A549 (cell line): ENCODE measurements at regions not wholly inside any gene's neighbourhood (a gene's known extent, or its start where the extent isn't known, plus 50 kb on each side); places are given as distances from the start of the nearest gene placed in this dataset.
A peak's percentile ranks its signal among the peaks of the same experiment; 100 is the strongest.

ENCODE experiments used
- ATAC-seq, 2 experiments: fragments of 200-7000 bp in 1 of 2; fragments of >200 bp in 1 of 2; cut with Nextera tagmentation in 1 of 2; cut with Tn5 transposase in 1 of 2; 3 replicates each; pipeline versions ENCODE4 v1.8.0 to v1.9.1; 2018 to 2020; ENCODE audit warnings: mild to moderate bottlenecking in 1 of 2, moderate library complexity in 1 of 2
- CTCF ChIA-PET: fragments of 300-600 bp; sonication (Branson Sonifier 250); formaldehyde crosslinking; extraction: SDS; loops from one replicate; lab custom pipeline; 2021; ENCODE audit warnings: antibody characterized with exemption, inconsistent platforms; lab: Yijun Ruan, JAX
- POLR2A ChIA-PET: fragments of 350-600 bp; formaldehyde crosslinking; extraction: SDS; loops from one replicate; lab custom pipeline; 2021; ENCODE audit warnings: antibody characterized with exemption, inconsistent platforms; lab: Yijun Ruan, JAX
- DNase-seq, 2 experiments: peaks; one replicate each; pipeline versions ENCODE4 v3.0.0 to v3.0.0-alpha.2; 2011 to 2016; ENCODE audit warnings: low read depth in 1 of 2, low spot score in 1 of 2
- FAIRE-seq: peaks from 2 replicates; lab custom pipeline; 2011; peaks lifted over from hg19 to GRCh38; lab: Jason Lieb, UNC
- H3K27ac ChIP-seq, 2 experiments: fragments of >200 bp; sonication (Bioruptor Twin); formaldehyde crosslinking; 3 replicates each; pipeline ENCODE4 v1.5.1; 2016 to 2017
- H3K4me1 ChIP-seq: fragments of >200 bp; sonication (Bioruptor Twin); formaldehyde crosslinking; 3 replicates; pipeline ENCODE4 v1.6.1; 2016
- H3K4me2 ChIP-seq: fragments of >200 bp; sonication (Bioruptor Twin); formaldehyde crosslinking; 3 replicates; pipeline ENCODE4 v1.6.1; 2016
- H3K4me3 ChIP-seq: fragments of >200 bp; sonication (Bioruptor Twin); formaldehyde crosslinking; 3 replicates; pipeline ENCODE4 v1.5.1; 2016
- H3K9me3 ChIP-seq: fragments of >200 bp; sonication (Bioruptor Twin); formaldehyde crosslinking; 3 replicates; pipeline ENCODE4 v1.6.1; 2016
- BHLHE40 ChIP-seq: IDR thresholded peaks from 2 replicates; pipeline ENCODE4 v1.6.1; 2012; ENCODE audit warnings: low read depth, low read length, inconsistent platforms
- CBX8 ChIP-seq: fragments of 200-600 bp; sonication (generic); IDR thresholded peaks from 2 replicates; pipeline ENCODE4 v1.6.1; 2016
- CHD2 ChIP-seq: fragments of 150-350 bp; IDR thresholded peaks from 2 replicates; pipeline ENCODE4 v1.6.1; 2014; ENCODE audit warnings: low read length; ENCODE audit not compliant: partially characterized antibody
- CHD4 ChIP-seq: fragments of 200-600 bp; sonication (generic); IDR thresholded peaks from 2 replicates; pipeline ENCODE4 v1.6.1; 2016; ENCODE audit warnings: antibody characterized with exemption, mild to moderate bottlenecking, borderline replicate concordance
- ESRRA ChIP-seq: fragments of 150-350 bp; IDR thresholded peaks from 2 replicates; pipeline ENCODE4 v1.6.1; 2014; ENCODE audit warnings: mild to moderate bottlenecking, low read length, borderline replicate concordance
- FOSL2 ChIP-seq, 2 experiments: fragments of 450-650 bp in 1 of 2; fragments of >200 bp in 1 of 2; sonication (Bioruptor Twin) in 1 of 2; formaldehyde crosslinking; IDR thresholded peaks; 2 replicates each; pipeline versions ENCODE4 v1.5.0 to v1.6.1; 2016 to 2020; ENCODE audit warnings: mild to moderate bottlenecking in 1 of 2, moderate library complexity in 1 of 2
- GATA3 ChIP-seq: IDR thresholded peaks from 2 replicates; pipeline ENCODE4 v1.6.1; 2012; ENCODE audit warnings: borderline replicate concordance
- HEYL ChIP-seq: fragments of 250-450 bp; sonication (Bioruptor Pico); IDR thresholded peaks from 2 replicates; pipeline ENCODE4 v1.8.0; 2021; ENCODE audit warnings: mild to moderate bottlenecking, moderate library complexity
- HOXB13 ChIP-seq: fragments of 250-450 bp; sonication (Bioruptor Pico); IDR thresholded peaks from 2 replicates; pipeline ENCODE4 v1.5.0; 2020; ENCODE audit warnings: low read depth, mild to moderate bottlenecking, moderate library complexity
- HOXB5 ChIP-seq: fragments of 250-450 bp; sonication (Bioruptor Pico); IDR thresholded peaks from 2 replicates; pipeline ENCODE4 v1.5.0; 2020; ENCODE audit warnings: mild to moderate bottlenecking, moderate library complexity
- KDM1A ChIP-seq: fragments of 200-600 bp; sonication (generic); IDR thresholded peaks from 2 replicates; pipeline ENCODE4 v1.6.1; 2016; ENCODE audit warnings: low read depth, mild to moderate bottlenecking
- MAFK ChIP-seq: fragments of 450-650 bp; IDR thresholded peaks from 2 replicates; pipeline ENCODE4 v1.6.1; 2014; ENCODE audit not compliant: partially characterized antibody
- MAZ ChIP-seq: fragments of 150-350 bp; IDR thresholded peaks from 2 replicates; pipeline ENCODE4 v1.6.1; 2014; ENCODE audit warnings: antibody characterized with exemption, low read depth, low read length, borderline replicate concordance
- NR3C1 ChIP-seq: fragments of >200 bp; sonication (Bioruptor Twin); formaldehyde crosslinking; IDR thresholded peaks from 3 replicates; pipeline ENCODE4 v1.6.1; 2017
- PHF8 ChIP-seq: fragments of 200-600 bp; sonication (generic); IDR thresholded peaks from 2 replicates; pipeline ENCODE4 v1.6.1; 2016; ENCODE audit warnings: low read depth, mild to moderate bottlenecking, antibody characterized with exemption, moderate library complexity, borderline replicate concordance
- POLR2AphosphoS2 ChIP-seq: conservative IDR thresholded peaks from 2 replicates; pipeline ENCODE4 v1.6.1; 2012; ENCODE audit warnings: low read length, improper control_type of control experiment, inconsistent platforms
- RAD21 ChIP-seq, 2 experiments: fragments of >200 bp in 1 of 2; sonication (Bioruptor Twin) in 1 of 2; formaldehyde crosslinking in 1 of 2; IDR thresholded peaks in 1 of 2; conservative IDR thresholded peaks in 1 of 2; 2 replicates in 1 of 2; 3 replicates in 1 of 2; pipeline ENCODE4 v1.6.1; 2012 to 2018; ENCODE audit warnings: inconsistent platforms in 1 of 2
- RFX5 ChIP-seq: fragments of 450-650 bp; IDR thresholded peaks from 2 replicates; pipeline ENCODE4 v1.7.1; 2014; ENCODE audit warnings: antibody characterized with exemption, mild to moderate bottlenecking, moderate library complexity
- RNF2 ChIP-seq: fragments of 200-600 bp; sonication (generic); IDR thresholded peaks from 2 replicates; pipeline ENCODE4 v1.6.1; 2016; ENCODE audit warnings: low read depth, mild to moderate bottlenecking, antibody characterized with exemption, moderate library complexity, borderline replicate concordance
- SREBF2 ChIP-seq: fragments of 450-650 bp; IDR thresholded peaks from 2 replicates; pipeline ENCODE4 v1.6.1; 2014; ENCODE audit warnings: mild to moderate bottlenecking, moderate library complexity
- ZFP36 ChIP-seq: fragments of 450-650 bp; IDR thresholded peaks from 2 replicates; pipeline ENCODE4 v1.6.1; 2014; ENCODE audit warnings: borderline replicate concordance; ENCODE audit not compliant: partially characterized antibody
- WGBS: methylation state at CpG from one replicate; pipeline ENCODE4 v1.1.6; 2017; ENCODE audit errors: missing lambda C conversion rate; 5-methylcytosine and 5-hydroxymethylcytosine counted together
- TF ChIP-seq, protein P1 (sequence below): fragments of 250-450 bp; sonication (Bioruptor Pico); IDR thresholded peaks from 2 replicates; pipeline ENCODE4 v1.5.0; 2021; ENCODE audit warnings: mild to moderate bottlenecking, moderate library complexity, borderline replicate concordance
- TF ChIP-seq, protein P2 (sequence below): fragments of 150-350 bp; IDR thresholded peaks from 2 replicates; pipeline ENCODE4 v1.6.1; 2014; ENCODE audit warnings: low read depth, mild to moderate bottlenecking, low read length
- TF ChIP-seq, protein P3 (sequence below): IDR thresholded peaks from 2 replicates; pipeline ENCODE4 v1.6.1; 2012
- TF ChIP-seq, protein P4 (sequence below): IDR thresholded peaks from 2 replicates; pipeline ENCODE4 v1.6.1; 2012; ENCODE audit warnings: low read depth, borderline replicate concordance
- TF ChIP-seq, protein P5 (sequence below): fragments of 450-650 bp; IDR thresholded peaks from 2 replicates; pipeline ENCODE4 v1.6.1; 2014; ENCODE audit warnings: antibody characterized with exemption
- TF ChIP-seq, protein P6 (sequence below): fragments of >200 bp; sonication (Bioruptor Twin); formaldehyde crosslinking; IDR thresholded peaks from 3 replicates; pipeline ENCODE4 v1.6.1; 2016

DNA sequence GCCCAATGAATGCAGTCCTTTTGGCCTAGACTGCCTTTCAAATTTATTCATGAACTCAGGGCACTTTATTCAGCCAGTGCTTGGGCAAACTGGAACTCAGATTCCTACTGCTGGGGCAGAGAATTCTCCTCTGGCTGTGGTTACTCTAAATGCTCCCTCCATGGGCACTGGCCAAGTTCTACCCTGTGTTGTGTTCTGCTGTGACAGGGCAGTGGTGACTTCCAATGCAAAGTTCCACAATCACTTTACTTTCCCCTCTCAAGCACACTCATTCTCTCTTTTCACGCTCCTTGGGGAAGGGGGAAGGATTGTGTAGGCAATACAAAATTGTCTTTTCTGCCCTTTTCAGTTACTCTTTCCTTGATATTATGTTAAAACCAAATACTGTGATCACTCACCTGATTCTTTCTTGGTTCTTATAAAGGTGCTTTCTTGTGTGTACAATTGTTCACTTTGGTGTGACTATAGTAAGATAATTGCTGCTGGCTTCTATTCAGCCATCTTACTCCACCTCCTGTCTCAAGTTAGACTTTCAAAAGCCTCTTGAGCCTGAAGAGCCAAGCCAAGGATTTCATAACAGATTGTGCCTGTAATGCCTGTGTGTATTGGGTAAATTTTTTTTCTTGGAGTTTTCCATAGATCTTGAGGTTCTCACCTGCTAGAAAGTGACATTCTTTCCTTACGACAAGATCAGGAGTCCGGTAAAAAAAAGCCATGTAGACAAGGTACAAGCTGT is 1078.6 kb downstream of the FAM133A start:
- TF ChIP-seq ESRRA: no peak
- no peak for TF ChIP-seq KDM1A
- TF ChIP-seq, protein P1, sequence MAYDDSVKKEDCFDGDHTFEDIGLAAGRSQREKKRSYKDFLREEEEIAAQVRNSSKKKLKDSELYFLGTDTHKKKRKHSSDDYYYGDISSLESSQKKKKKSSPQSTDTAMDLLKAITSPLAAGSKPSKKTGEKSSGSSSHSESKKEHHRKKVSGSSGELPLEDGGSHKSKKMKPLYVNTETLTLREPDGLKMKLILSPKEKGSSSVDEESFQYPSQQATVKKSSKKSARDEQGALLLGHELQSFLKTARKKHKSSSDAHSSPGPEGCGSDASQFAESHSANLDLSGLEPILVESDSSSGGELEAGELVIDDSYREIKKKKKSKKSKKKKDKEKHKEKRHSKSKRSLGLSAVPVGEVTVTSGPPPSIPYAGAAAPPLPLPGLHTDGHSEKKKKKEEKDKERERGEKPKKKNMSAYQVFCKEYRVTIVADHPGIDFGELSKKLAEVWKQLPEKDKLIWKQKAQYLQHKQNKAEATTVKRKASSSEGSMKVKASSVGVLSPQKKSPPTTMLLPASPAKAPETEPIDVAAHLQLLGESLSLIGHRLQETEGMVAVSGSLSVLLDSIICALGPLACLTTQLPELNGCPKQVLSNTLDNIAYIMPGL (CRISPR knock-in tag): no peak
- TF ChIP-seq ZFP36: no peak
- TF ChIP-seq MAZ: no peak
- no peak for TF ChIP-seq POLR2AphosphoS2
- TF ChIP-seq, protein P2, sequence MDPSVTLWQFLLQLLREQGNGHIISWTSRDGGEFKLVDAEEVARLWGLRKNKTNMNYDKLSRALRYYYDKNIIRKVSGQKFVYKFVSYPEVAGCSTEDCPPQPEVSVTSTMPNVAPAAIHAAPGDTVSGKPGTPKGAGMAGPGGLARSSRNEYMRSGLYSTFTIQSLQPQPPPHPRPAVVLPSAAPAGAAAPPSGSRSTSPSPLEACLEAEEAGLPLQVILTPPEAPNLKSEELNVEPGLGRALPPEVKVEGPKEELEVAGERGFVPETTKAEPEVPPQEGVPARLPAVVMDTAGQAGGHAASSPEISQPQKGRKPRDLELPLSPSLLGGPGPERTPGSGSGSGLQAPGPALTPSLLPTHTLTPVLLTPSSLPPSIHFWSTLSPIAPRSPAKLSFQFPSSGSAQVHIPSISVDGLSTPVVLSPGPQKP: no peak
- TF ChIP-seq, protein P3, sequence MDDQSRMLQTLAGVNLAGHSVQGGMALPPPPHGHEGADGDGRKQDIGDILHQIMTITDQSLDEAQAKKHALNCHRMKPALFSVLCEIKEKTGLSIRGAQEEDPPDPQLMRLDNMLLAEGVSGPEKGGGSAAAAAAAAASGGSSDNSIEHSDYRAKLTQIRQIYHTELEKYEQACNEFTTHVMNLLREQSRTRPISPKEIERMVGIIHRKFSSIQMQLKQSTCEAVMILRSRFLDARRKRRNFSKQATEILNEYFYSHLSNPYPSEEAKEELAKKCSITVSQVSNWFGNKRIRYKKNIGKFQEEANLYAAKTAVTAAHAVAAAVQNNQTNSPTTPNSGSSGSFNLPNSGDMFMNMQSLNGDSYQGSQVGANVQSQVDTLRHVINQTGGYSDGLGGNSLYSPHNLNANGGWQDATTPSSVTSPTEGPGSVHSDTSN: no peak
- no peak for TF ChIP-seq RFX5
- TF ChIP-seq RAD21 (conservative IDR thresholded peaks at IDR 0.05 in 1 of 2, IDR thresholded peaks at IDR 0.05 in 1 of 2): no peak
- no peak for TF ChIP-seq HOXB5
- TF ChIP-seq, protein P4, sequence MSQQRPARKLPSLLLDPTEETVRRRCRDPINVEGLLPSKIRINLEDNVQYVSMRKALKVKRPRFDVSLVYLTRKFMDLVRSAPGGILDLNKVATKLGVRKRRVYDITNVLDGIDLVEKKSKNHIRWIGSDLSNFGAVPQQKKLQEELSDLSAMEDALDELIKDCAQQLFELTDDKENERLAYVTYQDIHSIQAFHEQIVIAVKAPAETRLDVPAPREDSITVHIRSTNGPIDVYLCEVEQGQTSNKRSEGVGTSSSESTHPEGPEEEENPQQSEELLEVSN: no peak
- ATAC-seq (no peak), DNase-seq (no peak), FAIRE-seq (no peak)
- Histone ChIP-seq H3K4me3 (no peak overlapping the region), H3K27ac (no peak overlapping the region), H3K9me3 (no peaks in the 10 kb centered on the region), H3K4me2 (no peak overlapping the region), H3K4me1 (no peaks in the 10 kb centered on the region)
- CTCF ChIA-PET: no interaction called here
- WGBS: 33% methylated on average over 3 of the region's 3 CpGs
- POLR2A ChIA-PET: no interaction called here

DNA sequence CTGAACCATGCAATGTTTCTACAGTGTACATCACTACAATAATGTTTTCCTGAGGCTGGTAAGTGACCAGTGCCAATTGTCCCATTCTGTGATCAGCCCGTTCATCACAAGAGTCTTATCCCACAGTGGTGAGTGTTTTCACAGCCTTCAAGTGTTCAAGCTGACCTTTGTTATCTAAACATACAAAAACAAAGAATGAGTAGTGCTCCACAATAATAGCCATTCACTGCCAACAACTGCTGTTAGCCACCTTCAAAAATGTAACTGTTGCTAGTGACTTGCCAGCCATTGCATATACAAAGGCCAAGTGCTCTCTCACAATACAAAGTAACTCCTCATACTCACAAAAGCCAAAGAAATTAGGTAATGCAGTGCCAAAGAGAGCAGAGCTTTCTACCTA is 1084.1 kb downstream of the FAM133A start:
- TF ChIP-seq, protein P5, sequence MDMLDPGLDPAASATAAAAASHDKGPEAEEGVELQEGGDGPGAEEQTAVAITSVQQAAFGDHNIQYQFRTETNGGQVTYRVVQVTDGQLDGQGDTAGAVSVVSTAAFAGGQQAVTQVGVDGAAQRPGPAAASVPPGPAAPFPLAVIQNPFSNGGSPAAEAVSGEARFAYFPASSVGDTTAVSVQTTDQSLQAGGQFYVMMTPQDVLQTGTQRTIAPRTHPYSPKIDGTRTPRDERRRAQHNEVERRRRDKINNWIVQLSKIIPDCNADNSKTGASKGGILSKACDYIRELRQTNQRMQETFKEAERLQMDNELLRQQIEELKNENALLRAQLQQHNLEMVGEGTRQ: no peak
- TF ChIP-seq, protein P4: no peak
- TF ChIP-seq NR3C1: no peak
- TF ChIP-seq RAD21 (conservative IDR thresholded peaks at IDR 0.05 in 1 of 2, IDR thresholded peaks at IDR 0.05 in 1 of 2): no peak
- no peak for TF ChIP-seq RNF2
- TF ChIP-seq, protein P6, sequence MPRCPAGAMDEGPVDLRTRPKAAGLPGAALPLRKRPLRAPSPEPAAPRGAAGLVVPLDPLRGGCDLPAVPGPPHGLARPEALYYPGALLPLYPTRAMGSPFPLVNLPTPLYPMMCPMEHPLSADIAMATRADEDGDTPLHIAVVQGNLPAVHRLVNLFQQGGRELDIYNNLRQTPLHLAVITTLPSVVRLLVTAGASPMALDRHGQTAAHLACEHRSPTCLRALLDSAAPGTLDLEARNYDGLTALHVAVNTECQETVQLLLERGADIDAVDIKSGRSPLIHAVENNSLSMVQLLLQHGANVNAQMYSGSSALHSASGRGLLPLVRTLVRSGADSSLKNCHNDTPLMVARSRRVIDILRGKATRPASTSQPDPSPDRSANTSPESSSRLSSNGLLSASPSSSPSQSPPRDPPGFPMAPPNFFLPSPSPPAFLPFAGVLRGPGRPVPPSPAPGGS: no peak
- no peak for TF ChIP-seq CBX8
- TF ChIP-seq, protein P1 (CRISPR knock-in tag): no peak
- TF ChIP-seq FOSL2 (IDR thresholded peaks at IDR 0.05): no peak
- TF ChIP-seq FOSL2 (CRISPR knock-in tag; IDR thresholded peaks at IDR 0.05): no peak
- no peak for TF ChIP-seq CHD2
- TF ChIP-seq SREBF2: no peak
- TF ChIP-seq GATA3: no peak
- TF ChIP-seq PHF8: no peak
- no peak for TF ChIP-seq MAFK
- no peak for TF ChIP-seq BHLHE40
- TF ChIP-seq HEYL (CRISPR knock-in tag): no peak
- no peak for TF ChIP-seq CHD4
- no peak for TF ChIP-seq HOXB13 (CRISPR knock-in tag)
- TF ChIP-seq, all 56 proteins: peak for 0
- 9% methylated on average over 1 of the region's 1 CpG for WGBS
- H3K4me3 ChIP-seq: no peak overlapping the region
- FAIRE-seq: peak; percentile 39
- no peak overlapping the region for H3K27ac ChIP-seq
- no peak for ATAC-seq
- no peaks in the 10 kb centered on the region for H3K9me3 ChIP-seq
- CTCF ChIA-PET: no interaction called here
- H3K4me2 ChIP-seq: no peak overlapping the region
- H3K4me1 ChIP-seq: no peaks in the 10 kb centered on the region
- no peak for DNase-seq
- POLR2A ChIA-PET: no interaction called here
